ENCODE measurements at regions not wholly inside any gene's neighbourhood (a gene's known extent, or its start where the extent isn't known, plus 50 kb on each side); places are given as distances from the start of the nearest gene placed in this dataset.

- DNase-seq: no peak
- ATAC-seq: no peak
Observed at GRCh38 chr6:163941624-163941976, 527.1 kb downstream of the QKI start.

GRCh38 chr6:163940705-163941623 lies 526.4 kb downstream of the QKI start:
- intact Hi-C loops (cut with DNase I): no loop called here
- TF ChIP-seq CTCF (IDR thresholded peaks at IDR 0.05): no peak
- Histone ChIP-seq H3K27ac (no peak overlapping the region), H3K9me3 (no peaks in the 10 kb centered on the region), H3K4me1 (no peaks in the 10 kb centered on the region), H3K4me3 (no peak overlapping the region), H3K27me3 (peaks cover 0 to 23% of the 10 kb centered on the region in 2 donors), H3K36me3 (no peaks in the 10 kb centered on the region)
- ATAC-seq: no peak
- no peak for DNase-seq

More at GRCh38 chr6:163941624-163941976, 527.1 kb downstream of the QKI start:
- Histone ChIP-seq H3K9me3 (no peaks in the 10 kb centered on the region), H3K4me3 (no peak overlapping the region), H3K4me1 (no peaks in the 10 kb centered on the region), H3K36me3 (no peaks in the 10 kb centered on the region), H3K27ac (no peak overlapping the region), H3K27me3 (peaks cover 0 to 23% of the 10 kb centered on the region in 2 donors)
- intact Hi-C loops (cut with DNase I): no loop called here
- TF ChIP-seq CTCF (IDR thresholded peaks at IDR 0.05): no peak

- H3K9me3 ChIP-seq: no peaks in the 10 kb centered on the region
- intact Hi-C loops (cut with DNase I): no loop called here
- no peak for ATAC-seq
- TF ChIP-seq CTCF (IDR thresholded peaks at IDR 0.05): no peak
- no peaks in the 10 kb centered on the region for H3K4me1 ChIP-seq
- no peak for DNase-seq
- no peaks in the 10 kb centered on the region for H3K36me3 ChIP-seq
- H3K27ac ChIP-seq: no peak overlapping the region
- no peak overlapping the region for H3K4me3 ChIP-seq
- H3K27me3 ChIP-seq: peaks cover 0 to 5% of the 10 kb centered on the region in 2 donors
Observed at GRCh38 chr6:163937071-163937470, 522.6 kb downstream of the QKI start.

- intact Hi-C loops (cut with DNase I): no loop called here
- no peak for TF ChIP-seq CTCF (IDR thresholded peaks at IDR 0.05)
- H3K27ac ChIP-seq: no peak overlapping the region
- ATAC-seq (no peak), DNase-seq (no peak)
- H3K9me3 ChIP-seq: no peaks in the 10 kb centered on the region
- no peak overlapping the region for H3K4me3 ChIP-seq
- no peaks in the 10 kb centered on the region for H3K36me3 ChIP-seq
- H3K27me3 ChIP-seq: no peaks in the 10 kb centered on the region
- no peaks in the 10 kb centered on the region for H3K4me1 ChIP-seq
Observed at GRCh38 chr6:163935158-163935762, 520.7 kb downstream of the QKI start.

GRCh38 chr6:163930012-163930411 lies 515.5 kb downstream of the QKI start:
- intact Hi-C loops (cut with DNase I): no loop called here

More at GRCh38 chr6:163930012-163930411, 515.5 kb downstream of the QKI start:
- H3K36me3 ChIP-seq: no peaks in the 10 kb centered on the region
- H3K4me1 ChIP-seq: no peaks in the 10 kb centered on the region
- DNase-seq (no peak), ATAC-seq (no peak)
- H3K4me3 ChIP-seq: no peak overlapping the region
- no peak for TF ChIP-seq CTCF (IDR thresholded peaks at IDR 0.05)
- no peak overlapping the region for H3K27ac ChIP-seq
- no peaks in the 10 kb centered on the region for H3K27me3 ChIP-seq
- no peaks in the 10 kb centered on the region for H3K9me3 ChIP-seq
